HepG2 (cell line): ENCODE measurements at regions not wholly inside any gene's neighbourhood (a gene's known extent, or its start where the extent isn't known, plus 50 kb on each side); places are given as distances from the start of the nearest gene placed in this dataset.

Experiments used
- ATAC-seq: fragments of 200-7000 bp; cut with Tn5 transposase; 3 replicates; pipeline ENCODE4 v1.9.1; 2020; ENCODE audit warnings: mild to moderate bottlenecking, moderate library complexity
- BruUV-seq: library from RNA; stranded (reverse); fragments of 400-500 nt; replicated peaks from 2 replicates; lab custom pipeline; 2021; lab: Mats Ljungman, UMichigan
- CTCF ChIA-PET: fragments of 300-600 bp; formaldehyde crosslinking; extraction: SDS; loops from one replicate; lab custom pipeline; 2021; ENCODE audit warnings: low total read pairs, inconsistent platforms, low intra/inter-chr PET ratio; lab: Yijun Ruan, JAX
- POLR2A ChIA-PET: fragments of 350-600 bp; sonication (Branson Sonifier 250); formaldehyde crosslinking; loops from one replicate; lab custom pipeline; 2020; ENCODE audit warnings: antibody characterized with exemption, inconsistent platforms; lab: Yijun Ruan, JAX
- DNase-seq: peaks from one replicate; pipeline ENCODE4 v3.0.0-alpha.2; 2015; ENCODE audit warnings: low spot score
- FAIRE-seq: peaks from 3 replicates; lab custom pipeline; 2011; peaks lifted over from hg19 to GRCh38; lab: Jason Lieb, UNC
- H2AFZ ChIP-seq: one replicate; pipeline ENCODE4 v1.6.1; 2011; ENCODE audit warnings: low read length, inconsistent platforms
- H3K27ac ChIP-seq: fragments of 300-600 bp; 3 replicates; pipeline ENCODE4 v1.8.0; 2011; ENCODE audit warnings: mixed run types, mild to moderate bottlenecking, mixed read lengths, low read length, inconsistent platforms; ENCODE audit not compliant: insufficient read depth; ENCODE audit errors: extremely low read length
- H3K27me3 ChIP-seq, 2 experiments: fragments of 200-600 bp in 1 of 2; 2 replicates in 1 of 2; 3 replicates in 1 of 2; pipeline versions ENCODE4 v1.6.0 to v1.8.0; 2011; ENCODE audit warnings: low read length in 2 of 2, mild to moderate bottlenecking in 2 of 2, moderate library complexity in 2 of 2, inconsistent platforms in 1 of 2; ENCODE audit not compliant: insufficient read depth in 2 of 2, control insufficient read depth in 1 of 2
- H3K36me3 ChIP-seq, 2 experiments: fragments of 200-600 bp in 1 of 2; replicated peaks in 1 of 2; 2 replicates in 1 of 2; 3 replicates in 1 of 2; pipeline versions ENCODE4 v1.5.1 to v1.8.0; 2011; ENCODE audit warnings: low read length in 2 of 2, inconsistent platforms in 1 of 2; ENCODE audit not compliant: insufficient read depth in 2 of 2, control insufficient read depth in 1 of 2
- H3K4me1 ChIP-seq: 2 replicates; pipeline ENCODE4 v1.5.1; 2012; ENCODE audit warnings: low read length, inconsistent platforms; ENCODE audit not compliant: insufficient read depth
- H3K4me2 ChIP-seq: 2 replicates; pipeline ENCODE4 v1.6.0; 2011; ENCODE audit warnings: low read depth, low read length, inconsistent platforms
- H3K4me3 ChIP-seq, 3 experiments: fragments of 200-600 bp in 1 of 3; sonication (generic), shearing (Covaris generic) in 1 of 3; replicated peaks in 1 of 3; 2 replicates each; pipeline ENCODE4 v1.5.1; 2011 to 2016; ENCODE audit warnings: low read length in 3 of 3, inconsistent platforms in 2 of 3, low read depth in 2 of 3, mild to moderate bottlenecking in 2 of 3, control low read depth in 1 of 3, mixed read lengths in 1 of 3; ENCODE audit not compliant: insufficient read depth in 1 of 3
- H3K79me2 ChIP-seq: one replicate; pipeline ENCODE4 v1.6.1; 2011; ENCODE audit warnings: low read length, inconsistent platforms; ENCODE audit not compliant: insufficient read depth
- H3K9ac ChIP-seq: 2 replicates; pipeline ENCODE4 v1.6.0; 2011; ENCODE audit warnings: mild to moderate bottlenecking, low read depth, low read length, inconsistent platforms; ENCODE audit not compliant: insufficient read depth
- H3K9me3 ChIP-seq: 2 replicates; pipeline ENCODE4 v1.5.1; 2012; ENCODE audit warnings: mild to moderate bottlenecking, low read length
- H4K20me1 ChIP-seq: 2 replicates; pipeline ENCODE4 v1.6.0; 2011; ENCODE audit warnings: inconsistent platforms, mild to moderate bottlenecking, low read length, moderate library complexity; ENCODE audit not compliant: insufficient read depth
- ATF7 ChIP-seq, 2 experiments: fragments of 450-650 bp in 1 of 2; sonication (generic) in 1 of 2; formaldehyde crosslinking in 1 of 2; IDR thresholded peaks; 2 replicates each; pipeline versions ENCODE4 v1.4.0 to v1.6.1; 2016 to 2020; ENCODE audit warnings: antibody characterized with exemption in 1 of 2, mild to moderate bottlenecking in 1 of 2, missing genetic modification reagents in 1 of 2
- EEA1 ChIP-seq: sonication (generic); formaldehyde crosslinking; IDR thresholded peaks from 2 replicates; pipeline ENCODE4 v1.5.1; 2020; ENCODE audit warnings: mild to moderate bottlenecking, missing genetic modification reagents, borderline replicate concordance
- NFE2 ChIP-seq: sonication (generic); formaldehyde crosslinking; IDR thresholded peaks from 2 replicates; pipeline ENCODE4 v1.4.0; 2020; ENCODE audit warnings: missing genetic modification reagents
- SOX13 ChIP-seq, 3 experiments: fragments of 450-650 bp in 1 of 3; sonication (generic) in 1 of 3; formaldehyde crosslinking in 1 of 3; IDR thresholded peaks in 2 of 3; conservative IDR thresholded peaks in 1 of 3; 2 replicates each; pipeline versions ENCODE4 v1.5.0 to v1.6.1; 2016 to 2020; ENCODE audit warnings: antibody characterized with exemption in 1 of 3, mild to moderate bottlenecking in 1 of 3, missing compliant biosample characterization in 1 of 3, missing genetic modification reagents in 1 of 3, moderate library complexity in 1 of 3
- TMF1 ChIP-seq: sonication (generic); formaldehyde crosslinking; IDR thresholded peaks from 2 replicates; pipeline ENCODE4 v1.8.1; 2022; ENCODE audit warnings: low read depth, missing genetic modification reagents
- ZSCAN25 ChIP-seq: sonication (generic); formaldehyde crosslinking; IDR thresholded peaks from 2 replicates; pipeline ENCODE4 v1.8.0; 2022; ENCODE audit warnings: mild to moderate bottlenecking, missing genetic modification reagents
- WGBS: methylation state at CpG from one replicate; pipeline ENCODE4 v1.1.6; 2017; ENCODE audit warnings: low lambda C conversion rate; 5-methylcytosine and 5-hydroxymethylcytosine counted together
- in situ Hi-C: cut with HindIII; loops from 2 replicates; pipeline ENCODE4 v1.10.0; 2017; ENCODE audit warnings: low pct_unique_long_range_greater_than_20kb; ENCODE audit not compliant: extremely low pct_ligation_motif_present
- intact Hi-C: fragments of 100-400 bp; cut with micrococcal nuclease; formaldehyde crosslinking; loops from one replicate; pipeline ENCODE4 v1.10.0; 2022; ENCODE audit not compliant: unreplicated experiment
- TF ChIP-seq, protein P1 (sequence below): sonication (generic); formaldehyde crosslinking; IDR thresholded peaks from 2 replicates; pipeline ENCODE4 v1.5.1; 2020; ENCODE audit warnings: missing genetic modification reagents, mild to moderate bottlenecking, borderline replicate concordance

DNA sequence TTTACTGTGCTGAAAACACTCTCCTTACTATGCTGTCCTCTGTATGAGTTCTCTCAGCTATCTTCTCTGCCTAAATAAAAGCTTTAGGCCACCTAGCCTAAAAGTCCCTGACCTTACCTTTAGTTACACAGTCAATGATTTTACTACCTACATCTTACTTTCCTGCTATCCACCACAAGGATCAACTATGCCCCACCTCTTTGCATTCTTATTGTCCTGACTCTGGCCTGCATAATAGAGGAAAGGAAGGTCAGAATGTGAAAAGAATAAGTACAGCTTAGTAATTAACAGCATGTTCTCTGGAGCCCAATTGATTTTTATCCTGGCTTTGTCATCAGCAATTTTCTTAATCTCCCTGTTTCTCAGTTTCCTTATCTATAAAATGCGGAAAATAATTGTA, 1257.8 kb downstream of the RPA4 start (continued):
- TF ChIP-seq, protein P1, sequence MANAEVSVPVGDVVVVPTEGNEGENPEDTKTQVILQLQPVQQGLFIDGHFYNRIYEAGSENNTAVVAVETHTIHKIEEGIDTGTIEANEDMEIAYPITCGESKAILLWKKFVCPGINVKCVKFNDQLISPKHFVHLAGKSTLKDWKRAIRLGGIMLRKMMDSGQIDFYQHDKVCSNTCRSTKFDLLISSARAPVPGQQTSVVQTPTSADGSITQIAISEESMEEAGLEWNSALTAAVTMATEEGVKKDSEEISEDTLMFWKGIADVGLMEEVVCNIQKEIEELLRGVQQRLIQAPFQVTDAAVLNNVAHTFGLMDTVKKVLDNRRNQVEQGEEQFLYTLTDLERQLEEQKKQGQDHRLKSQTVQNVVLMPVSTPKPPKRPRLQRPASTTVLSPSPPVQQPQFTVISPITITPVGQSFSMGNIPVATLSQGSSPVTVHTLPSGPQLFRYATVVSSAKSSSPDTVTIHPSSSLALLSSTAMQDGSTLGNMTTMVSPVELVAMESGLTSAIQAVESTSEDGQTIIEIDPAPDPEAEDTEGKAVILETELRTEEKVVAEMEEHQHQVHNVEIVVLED (CRISPR knock-in tag): no peak
- no peak for TF ChIP-seq EEA1

DNA sequence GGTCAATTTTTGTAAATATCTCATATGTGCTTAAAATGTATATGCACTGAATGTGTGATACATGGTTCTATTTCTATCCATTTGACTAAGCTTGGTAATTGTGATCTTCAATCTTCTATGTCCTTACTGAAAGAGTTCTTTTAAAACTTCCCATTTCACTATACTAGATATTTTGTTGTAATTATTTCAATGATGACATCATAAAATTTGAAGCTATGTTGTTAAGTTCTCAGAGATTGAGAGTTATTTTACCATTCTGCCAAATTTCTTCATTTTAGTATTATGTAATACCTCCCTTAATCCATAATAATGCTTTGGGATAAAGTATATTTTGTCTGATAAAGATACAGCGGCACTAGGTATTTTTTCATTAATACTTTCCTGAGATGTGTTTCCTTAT, 1307.3 kb downstream of the RPA4 start:
- no peak overlapping the region for H3K4me3 ChIP-seq
- no peaks in the 10 kb centered on the region for H4K20me1 ChIP-seq
- in situ Hi-C loops: no loop called here
- no peaks in the 10 kb centered on the region for H3K4me1 ChIP-seq
- WGBS: 18% methylated on average over 1 of the region's 1 CpG
- BruUV-seq: no TSS peak
- H3K4me2 ChIP-seq: no peak overlapping the region
- DNase-seq (no peak), FAIRE-seq (no peak), ATAC-seq (no peak)
- H3K36me3 ChIP-seq: no peaks in the 10 kb centered on the region
- no peaks in the 10 kb centered on the region for H3K27me3 ChIP-seq
- TF ChIP-seq ZSCAN25 (CRISPR knock-in tag): no peak
- peak; percentile 78 for TF ChIP-seq ATF7 (IDR thresholded peaks at IDR 0.05)
- TF ChIP-seq ATF7 (CRISPR knock-in tag; IDR thresholded peaks at IDR 0.05): no peak
- H3K9ac ChIP-seq: no peak overlapping the region
- H3K79me2 ChIP-seq: no peaks in the 10 kb centered on the region
- H2AFZ ChIP-seq: no peak overlapping the region
- CTCF ChIA-PET: no interaction called here
- H3K9me3 ChIP-seq: no peaks in the 10 kb centered on the region
- H3K27ac ChIP-seq: no peak overlapping the region
- intact Hi-C loops: no loop called here
- POLR2A ChIA-PET: no interaction called here

DNA sequence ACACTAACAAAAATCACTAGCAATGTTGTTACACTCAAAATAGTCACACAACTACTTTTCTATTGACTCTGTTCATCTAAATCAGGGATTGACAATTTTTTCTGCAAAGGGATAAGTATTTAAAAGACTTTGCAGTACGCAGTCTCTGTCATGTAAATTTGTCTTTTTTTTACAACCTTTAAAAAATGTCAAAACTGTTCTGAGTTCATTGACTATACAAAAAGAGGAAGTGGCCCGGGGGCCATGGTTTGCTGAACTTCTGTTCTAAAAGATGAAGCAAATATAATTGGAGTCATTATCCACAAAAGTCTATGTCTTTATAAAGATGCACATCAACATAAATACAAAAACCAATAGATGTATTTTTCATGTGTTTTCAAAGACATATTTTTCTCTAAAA, 1310.3 kb downstream of the RPA4 start:
- DNase-seq (no peak), ATAC-seq (no peak), FAIRE-seq (no peak)
- H3K4me1 ChIP-seq: no peaks in the 10 kb centered on the region
- WGBS: 18% methylated on average over 2 of the region's 2 CpGs
- intact Hi-C loops: no loop called here
- POLR2A ChIA-PET: no interaction called here
- in situ Hi-C loops: no loop called here
- no peaks in the 10 kb centered on the region for H3K27me3 ChIP-seq
- BruUV-seq: no TSS peak
- H2AFZ ChIP-seq: no peak overlapping the region
- no peaks in the 10 kb centered on the region for H3K36me3 ChIP-seq
- H3K9me3 ChIP-seq: no peaks in the 10 kb centered on the region
- H3K4me2 ChIP-seq: no peak overlapping the region
- H3K4me3 ChIP-seq: no peak overlapping the region
- TF ChIP-seq SOX13 (IDR thresholded peaks at IDR 0.05): no peak
- no peak for TF ChIP-seq SOX13 (CRISPR knock-in tag; conservative IDR thresholded peaks at IDR 0.05 in 1 of 2, IDR thresholded peaks at IDR 0.05 in 1 of 2)
- TF ChIP-seq NFE2 (CRISPR knock-in tag): no peak
- TF ChIP-seq TMF1: no peak
- H4K20me1 ChIP-seq: no peaks in the 10 kb centered on the region
- no peaks in the 10 kb centered on the region for H3K79me2 ChIP-seq
- no peak overlapping the region for H3K27ac ChIP-seq
- H3K9ac ChIP-seq: no peak overlapping the region
- CTCF ChIA-PET: no interaction called here
